ENCODE measurements at regions not wholly inside any gene's neighbourhood (a gene's known extent, or its start where the extent isn't known, plus 50 kb on each side); places are given as distances from the start of the nearest gene placed in this dataset.

- TF ChIP-seq, protein P1, sequence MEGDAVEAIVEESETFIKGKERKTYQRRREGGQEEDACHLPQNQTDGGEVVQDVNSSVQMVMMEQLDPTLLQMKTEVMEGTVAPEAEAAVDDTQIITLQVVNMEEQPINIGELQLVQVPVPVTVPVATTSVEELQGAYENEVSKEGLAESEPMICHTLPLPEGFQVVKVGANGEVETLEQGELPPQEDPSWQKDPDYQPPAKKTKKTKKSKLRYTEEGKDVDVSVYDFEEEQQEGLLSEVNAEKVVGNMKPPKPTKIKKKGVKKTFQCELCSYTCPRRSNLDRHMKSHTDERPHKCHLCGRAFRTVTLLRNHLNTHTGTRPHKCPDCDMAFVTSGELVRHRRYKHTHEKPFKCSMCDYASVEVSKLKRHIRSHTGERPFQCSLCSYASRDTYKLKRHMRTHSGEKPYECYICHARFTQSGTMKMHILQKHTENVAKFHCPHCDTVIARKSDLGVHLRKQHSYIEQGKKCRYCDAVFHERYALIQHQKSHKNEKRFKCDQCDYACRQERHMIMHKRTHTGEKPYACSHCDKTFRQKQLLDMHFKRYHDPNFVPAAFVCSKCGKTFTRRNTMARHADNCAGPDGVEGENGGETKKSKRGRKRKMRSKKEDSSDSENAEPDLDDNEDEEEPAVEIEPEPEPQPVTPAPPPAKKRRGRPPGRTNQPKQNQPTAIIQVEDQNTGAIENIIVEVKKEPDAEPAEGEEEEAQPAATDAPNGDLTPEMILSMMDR (IDR thresholded peaks at IDR 0.05; ENCODE audit: poor library complexity), result no peak
- no peak for TF ChIP-seq EZH2 (IDR thresholded peaks at IDR 0.05; ENCODE audit: borderline replicate concordance)
These were observed 218.6 kb downstream of the TMEM38B start for GRCh38 chr9:105912863-105913516.

All from hepatocyte (in vitro differentiated cells).